H1 (cell line): ENCODE measurements at regions not wholly inside any gene's neighbourhood (a gene's known extent, or its start where the extent isn't known, plus 50 kb on each side); places are given as distances from the start of the nearest gene placed in this dataset.
A peak's percentile ranks its signal among the peaks of the same experiment; 100 is the strongest.

ENCODE experiments used
- CTCF ChIA-PET: fragments of 300-600 bp; sonication (Branson Sonifier 250); formaldehyde crosslinking; loops from one replicate; lab custom pipeline; 2021; ENCODE audit not compliant: partially characterized antibody; lab: Charles Lee
- POLR2A ChIA-PET: fragments of 300-600 bp; sonication (Branson Sonifier 250); formaldehyde crosslinking; loops from one replicate; lab custom pipeline; 2021; ENCODE audit warnings: inconsistent platforms; ENCODE audit not compliant: partially characterized antibody; lab: Charles Lee
- DNase-seq, 2 experiments: peaks; one replicate each; pipeline versions ENCODE4 v3.0.0 to v3.0.0-alpha.2; 2010 to 2022; ENCODE audit warnings: low spot score in 2 of 2, low read depth in 1 of 2, mixed read lengths in 1 of 2
- FAIRE-seq: peaks from 2 replicates; lab custom pipeline; 2011; peaks lifted over from hg19 to GRCh38; lab: Jason Lieb, UNC
- H2AFZ ChIP-seq: 2 replicates; pipeline ENCODE4 v1.8.1; 2012; ENCODE audit warnings: low read length, inconsistent platforms
- H2AK5ac ChIP-seq: 2 replicates; pipeline ENCODE4 v1.6.1; 2013; ENCODE audit warnings: low read depth, low read length
- H2BK120ac ChIP-seq: replicated peaks from 2 replicates; pipeline ENCODE3; 2013; ENCODE audit warnings: low read depth, low read length, inconsistent platforms
- H2BK12ac ChIP-seq: 2 replicates; pipeline ENCODE4 v1.6.1; 2013; ENCODE audit warnings: low read depth, low read length
- H2BK15ac ChIP-seq: 2 replicates; pipeline ENCODE4 v1.6.1; 2013; ENCODE audit warnings: low read length
- H2BK20ac ChIP-seq: 2 replicates; pipeline ENCODE4 v1.6.1; 2013; ENCODE audit warnings: low read length
- H2BK5ac ChIP-seq: 2 replicates; pipeline ENCODE4 v1.6.1; 2013; ENCODE audit warnings: low read depth, low read length
- H3K14ac ChIP-seq: 2 replicates; pipeline ENCODE4 v1.6.1; 2013; ENCODE audit warnings: inconsistent platforms; ENCODE audit not compliant: insufficient read length
- H3K18ac ChIP-seq: 2 replicates; pipeline ENCODE4 v1.6.1; 2013; ENCODE audit warnings: low read length; ENCODE audit errors: extremely low read depth
- H3K23ac ChIP-seq: 2 replicates; pipeline ENCODE4 v1.6.1; 2013; ENCODE audit warnings: inconsistent platforms; ENCODE audit not compliant: insufficient read length
- H3K23me2 ChIP-seq: 2 replicates; pipeline ENCODE4 v1.6.1; 2013; ENCODE audit warnings: low read depth, low read length
- H3K27ac ChIP-seq: 2 replicates; pipeline ENCODE4 v1.6.1; 2011; ENCODE audit warnings: low read depth, low read length, inconsistent platforms
- H3K27me3 ChIP-seq, 4 experiments: replicated peaks in 1 of 4; 1 replicate in 1 of 4; 2 replicates in 3 of 4; pipeline versions ENCODE4 v1.6.1 to v1.8.1; 2011 to 2013; ENCODE audit warnings: low read length in 3 of 4, mild to moderate bottlenecking in 3 of 4, inconsistent platforms in 2 of 4, mixed read lengths in 2 of 4, moderate library complexity in 1 of 4; ENCODE audit not compliant: control insufficient read depth in 3 of 4, insufficient read depth in 3 of 4; ENCODE audit errors: extremely low read depth in 1 of 4
- H3K36me3 ChIP-seq, 4 experiments: 2 replicates each; pipeline versions ENCODE4 v1.6.1 to v1.8.1; 2011 to 2013; ENCODE audit warnings: mild to moderate bottlenecking in 4 of 4, low read length in 3 of 4, moderate library complexity in 2 of 4, control low read depth in 1 of 4, inconsistent platforms in 1 of 4; ENCODE audit not compliant: insufficient read depth in 4 of 4, control insufficient read depth in 2 of 4
- H3K4ac ChIP-seq: replicated peaks from 2 replicates; pipeline ENCODE3; 2013; ENCODE audit warnings: low read length, low read depth, mixed read lengths, inconsistent platforms; ENCODE audit not compliant: insufficient read length
- H3K4me1 ChIP-seq, 4 experiments: replicated peaks in 1 of 4; 1 replicate in 1 of 4; 2 replicates in 3 of 4; pipeline versions ENCODE4 v1.6.1 to v1.8.1; 2011 to 2013; ENCODE audit warnings: low read length in 3 of 4, inconsistent platforms in 2 of 4, mixed read lengths in 1 of 4; ENCODE audit not compliant: insufficient read depth in 4 of 4, control insufficient read depth in 3 of 4
- H3K4me2 ChIP-seq, 2 experiments: 2 replicates each; pipeline versions ENCODE4 v1.6.1 to v1.8.1; 2011 to 2013; ENCODE audit warnings: low read depth in 2 of 2, low read length in 2 of 2, control low read depth in 1 of 2, inconsistent platforms in 1 of 2, mild to moderate bottlenecking in 1 of 2; ENCODE audit not compliant: insufficient read depth in 1 of 2
- H3K4me3 ChIP-seq, 4 experiments: fragments of 200-600, 300-600 bp in 1 of 4; sonication (generic), shearing (Covaris generic), sonication (Bioruptor Twin) in 1 of 4; 2 replicates each; pipeline versions ENCODE4 v1.5.1 to v1.8.1; 2011 to 2016; ENCODE audit warnings: low read length in 4 of 4, low read depth in 3 of 4, control low read depth in 2 of 4, inconsistent platforms in 2 of 4, mild to moderate bottlenecking in 2 of 4, mixed read lengths in 1 of 4, moderate library complexity in 1 of 4; ENCODE audit not compliant: insufficient read depth in 2 of 4; ENCODE audit errors: extremely low read depth in 1 of 4
- H3K56ac ChIP-seq: replicated peaks from 2 replicates; pipeline ENCODE3; 2013; ENCODE audit warnings: low read depth, mild to moderate bottlenecking, mixed read lengths, low read length, inconsistent platforms; ENCODE audit not compliant: insufficient read length
- H3K79me1 ChIP-seq: 2 replicates; pipeline ENCODE4 v1.6.1; 2013; ENCODE audit warnings: low read depth, low read length, control low read depth
- H3K79me2 ChIP-seq, 2 experiments: 2 replicates each; pipeline versions ENCODE4 v1.6.1 to v1.8.1; 2012 to 2013; ENCODE audit warnings: low read length in 2 of 2, mild to moderate bottlenecking in 2 of 2, inconsistent platforms in 1 of 2; ENCODE audit not compliant: insufficient read depth in 2 of 2, control insufficient read depth in 1 of 2
- H3K9ac ChIP-seq, 4 experiments: replicated peaks in 1 of 4; 1 replicate in 1 of 4; 2 replicates in 3 of 4; pipeline versions ENCODE4 v1.6.1 to v1.8.1; 2011 to 2013; ENCODE audit warnings: low read depth in 3 of 4, low read length in 3 of 4, control low read depth in 2 of 4, mild to moderate bottlenecking in 2 of 4, moderate library complexity in 2 of 4, inconsistent platforms in 1 of 4; ENCODE audit errors: extremely low read depth in 1 of 4
- H3K9me3 ChIP-seq, 2 experiments: 2 replicates each; pipeline versions ENCODE4 v1.6.1 to v1.8.1; 2012 to 2013; ENCODE audit warnings: mild to moderate bottlenecking in 2 of 2, moderate library complexity in 2 of 2, control low read depth in 1 of 2, inconsistent platforms in 1 of 2, low read depth in 1 of 2, low read length in 1 of 2, mixed read lengths in 1 of 2; ENCODE audit not compliant: insufficient read depth in 2 of 2
- H4K20me1 ChIP-seq, 2 experiments: replicated peaks in 1 of 2; 2 replicates each; pipeline versions ENCODE3 to v1.8.1; 2011 to 2013; ENCODE audit warnings: inconsistent platforms in 2 of 2, low read length in 2 of 2, mild to moderate bottlenecking in 1 of 2; ENCODE audit not compliant: insufficient read depth in 2 of 2, control insufficient read depth in 1 of 2
- H4K5ac ChIP-seq: 2 replicates; pipeline ENCODE4 v1.6.1; 2013; ENCODE audit warnings: low read length, low read depth, mixed read lengths, inconsistent platforms; ENCODE audit not compliant: insufficient read length
- H4K8ac ChIP-seq: 2 replicates; pipeline ENCODE4 v1.8.0; 2013; ENCODE audit warnings: mild to moderate bottlenecking, moderate library complexity, low read length, inconsistent platforms; ENCODE audit not compliant: insufficient read depth; ENCODE audit errors: extremely low read depth
- H4K91ac ChIP-seq: replicated peaks from 2 replicates; pipeline ENCODE3; 2013; ENCODE audit warnings: low read length, mixed read lengths, inconsistent platforms; ENCODE audit not compliant: insufficient read length
- NANOG ChIP-seq: IDR thresholded peaks from 2 replicates; pipeline ENCODE4 v1.6.1; 2011; ENCODE audit warnings: low read length, low read depth, mild to moderate bottlenecking, inconsistent platforms; ENCODE audit not compliant: insufficient read depth, poor library complexity, severe bottlenecking
- PHF8 ChIP-seq: fragments of 200-600 bp; sonication (generic); conservative IDR thresholded peaks from 2 replicates; pipeline ENCODE4 v1.7.1; 2012; ENCODE audit warnings: low read depth, mild to moderate bottlenecking, inconsistent platforms, low read length, moderate library complexity
- POU5F1 ChIP-seq: IDR thresholded peaks from 2 replicates; pipeline ENCODE4 v1.6.1; 2011; ENCODE audit warnings: low read depth, mild to moderate bottlenecking, low read length, moderate library complexity
- WGBS, 2 experiments: shearing (Covaris generic) in 1 of 2; methylation state at CpG; one replicate each; pipeline versions ENCODE4 v1.1.6 to v1.1.7; 2013 to 2015; ENCODE audit warnings: low lambda C conversion rate in 2 of 2, mixed read lengths in 2 of 2, inconsistent platforms in 1 of 2, low coverage in 1 of 2, missing lambda C conversion rate in 1 of 2; ENCODE audit not compliant: insufficient replicate concordance in 2 of 2, insufficient coverage in 1 of 2, insufficient read length in 1 of 2; ENCODE audit errors: extremely low coverage in 1 of 2, missing lambda C conversion rate in 1 of 2; 5-methylcytosine and 5-hydroxymethylcytosine counted together

GRCh38 chr10:128870830-128871597 lies 596.0 kb upstream of the MGMT start:
- TF ChIP-seq POU5F1 (no peak), PHF8 (no peak), NANOG (no peak)
- TF ChIP-seq, all 59 proteins: peak for 0
- no peak overlapping the region for H2BK120ac ChIP-seq
- H2BK20ac ChIP-seq, result no peak overlapping the region
- ChIA-PET POLR2A (no interaction called here), CTCF (interaction anchor here (1.0 to 1.4 kb wide), 2 partner anchors 9 to 11 kb away, joined by 3 to 4 read pairs; no protein-coding TSS in a partner anchor)
- FAIRE-seq (no peak), DNase-seq (peak in 1 of 2 experiments; percentile 35)
- H4K8ac ChIP-seq, result no peak overlapping the region
- H3K4me3 ChIP-seq, result no peak overlapping the region
- H3K4me2 ChIP-seq, result no peak overlapping the region
- no peak overlapping the region for H3K18ac ChIP-seq
- no peaks in the 10 kb centered on the region for H3K9me3 ChIP-seq
- H4K20me1 ChIP-seq, result no peaks in the 10 kb centered on the region
- no peak overlapping the region for H3K4ac ChIP-seq
- H3K36me3 ChIP-seq, result no peaks in the 10 kb centered on the region
- H4K91ac ChIP-seq, result no peak overlapping the region
- H4K5ac ChIP-seq, result no peak overlapping the region
- no peaks in the 10 kb centered on the region for H3K79me2 ChIP-seq
- H3K9ac ChIP-seq, result no peak overlapping the region
- H3K56ac ChIP-seq, result no peak overlapping the region
- 92% methylated on average over 11 of the region's 11 CpGs; no CpG with 5 or more reads in 1 of the 2 experiments for WGBS, 2 experiments
- H3K14ac ChIP-seq, result no peak overlapping the region
- H3K4me1 ChIP-seq, result 0 out of 7 replicates have a peak, but pooled peaks cover 0 to 2% (median 0%) of the 10 kb centered on the region in 4 experiments
- no peak overlapping the region for H2BK15ac ChIP-seq
- no peak overlapping the region for H2AK5ac ChIP-seq
- no peak overlapping the region for H3K23ac ChIP-seq
- no peak overlapping the region for H3K27ac ChIP-seq
- no peaks in the 10 kb centered on the region for H3K27me3 ChIP-seq
- no peak overlapping the region for H2BK5ac ChIP-seq
- no peaks in the 10 kb centered on the region for H3K23me2 ChIP-seq
- no peaks in the 10 kb centered on the region for H3K79me1 ChIP-seq
- no peak overlapping the region for H2BK12ac ChIP-seq
- H2AFZ ChIP-seq, result no peak overlapping the region
